T-helper 2 cell (primary cell): ENCODE measurements at regions not wholly inside any gene's neighbourhood (a gene's known extent, or its start where the extent isn't known, plus 50 kb on each side); places are given as distances from the start of the nearest gene placed in this dataset.
A peak's percentile ranks its signal among the peaks of the same experiment; 100 is the strongest.
"Not testable (repeated sequence)": the region's sequence is repeated elsewhere in the genome, so short reads cannot be mapped to it uniquely, and the experiment has no call there.

Source experiments
- DNase-seq, 5 experiments: peaks; one replicate each; pipeline versions ENCODE4 v3.0.0 to v3.0.0-alpha.2; 2012 to 2022

DNA sequence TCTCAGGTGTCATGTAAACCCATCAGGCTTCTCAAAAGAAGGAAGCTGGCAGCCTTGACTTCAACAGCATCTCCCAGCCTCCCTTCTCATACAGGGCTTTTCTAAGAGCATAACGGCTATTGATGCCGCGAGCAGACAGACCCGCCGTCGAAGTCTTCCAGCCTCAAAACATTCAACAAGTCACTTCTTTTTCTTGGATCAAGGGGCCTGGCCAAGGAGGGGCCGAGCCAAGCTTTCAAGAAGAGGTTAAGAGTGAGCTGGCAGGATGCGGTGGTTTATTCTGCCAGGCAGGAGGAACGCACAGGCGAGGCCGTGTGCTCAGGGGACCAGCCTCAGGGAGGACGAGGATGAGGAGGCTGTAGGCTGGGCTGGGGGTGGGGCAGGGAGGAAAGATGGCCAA is 102.9 kb upstream of the RFLNA start:
- DNase-seq = no peak

DNA sequence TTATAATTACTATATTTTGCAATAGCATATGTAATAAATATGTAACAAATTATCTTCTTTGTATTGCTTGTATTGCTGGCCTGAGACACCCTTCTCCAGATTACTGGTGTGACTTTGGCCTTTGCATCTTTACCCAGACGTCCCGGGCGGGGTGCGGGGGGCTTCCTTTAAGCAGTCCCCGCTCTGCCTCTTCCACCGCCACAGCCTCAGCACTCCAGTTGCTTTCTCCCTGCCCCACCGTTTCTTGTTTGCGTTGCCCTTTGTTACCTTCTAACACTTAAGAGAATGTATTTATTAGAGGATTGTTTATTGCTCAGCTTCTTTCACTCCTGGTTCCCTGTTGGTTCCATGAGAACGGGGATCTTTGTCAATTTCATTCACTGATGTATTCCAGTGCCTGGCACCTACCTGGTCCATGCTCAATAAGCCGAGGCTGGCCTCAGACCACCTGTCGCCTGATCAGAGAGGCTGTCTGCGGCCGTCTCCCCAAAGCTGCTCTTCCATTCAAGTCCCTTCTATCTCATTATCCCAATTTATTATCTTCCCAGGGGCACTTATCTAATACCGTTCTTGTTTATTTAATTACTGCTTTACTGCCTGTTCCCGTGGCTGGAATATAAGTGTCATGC is 100.5 kb upstream of the RFLNA start:
- DNase-seq = no peak

DNA sequence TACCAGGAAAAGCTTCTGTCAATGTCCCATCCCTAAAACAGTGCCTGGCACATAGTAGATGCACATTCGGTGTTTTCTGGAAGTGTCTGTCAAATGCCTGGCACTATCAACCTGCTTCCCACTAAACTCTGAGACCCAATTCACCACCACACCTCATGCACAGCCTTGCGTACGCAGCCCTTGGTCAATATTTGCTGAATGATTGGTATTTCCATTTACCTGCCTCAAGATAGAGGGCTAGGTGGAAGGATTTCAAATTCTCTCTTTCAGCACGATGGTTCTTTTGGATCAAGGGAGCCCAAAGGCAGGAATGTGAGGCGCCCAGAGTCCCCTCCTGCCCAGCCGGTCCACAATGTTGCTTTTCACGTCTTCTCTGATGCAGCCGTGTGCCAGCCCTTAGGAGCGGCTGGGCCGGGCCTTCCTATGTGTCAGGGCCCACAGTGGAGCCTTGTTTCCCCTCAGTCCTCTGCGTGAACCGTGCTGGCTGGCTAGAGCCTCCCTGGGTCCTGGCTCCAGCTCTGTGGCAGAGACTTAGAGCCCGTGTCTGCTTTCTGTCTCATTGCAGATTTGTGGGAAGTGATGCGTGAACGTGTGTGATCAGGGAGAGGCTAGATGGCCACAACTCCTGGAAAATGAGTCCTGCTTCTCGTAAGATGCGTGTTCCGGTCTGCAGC is 99.9 kb upstream of the RFLNA start:
- no peak for DNase-seq

- DNase-seq = no peak
Observed at GRCh38 chr12:124195567-124195942, 99.3 kb upstream of the RFLNA start.

GRCh38 chr12:124196236-124196635 is 98.7 kb upstream of the RFLNA start:
- no peak for DNase-seq

GRCh38 chr12:124201248-124201647 is 93.6 kb upstream of the RFLNA start:
- DNase-seq = no peak

GRCh38 chr12:124203176-124203575 is 91.7 kb upstream of the RFLNA start:
- no peak for DNase-seq

GRCh38 chr12:124205405-124205804 is 89.5 kb upstream of the RFLNA start:
- no peak for DNase-seq

- DNase-seq = no peak
Observed at GRCh38 chr12:124207049-124207448, 87.8 kb upstream of the RFLNA start.

GRCh38 chr12:124207617-124208016 is 87.3 kb upstream of the RFLNA start:
- no peak for DNase-seq

DNA sequence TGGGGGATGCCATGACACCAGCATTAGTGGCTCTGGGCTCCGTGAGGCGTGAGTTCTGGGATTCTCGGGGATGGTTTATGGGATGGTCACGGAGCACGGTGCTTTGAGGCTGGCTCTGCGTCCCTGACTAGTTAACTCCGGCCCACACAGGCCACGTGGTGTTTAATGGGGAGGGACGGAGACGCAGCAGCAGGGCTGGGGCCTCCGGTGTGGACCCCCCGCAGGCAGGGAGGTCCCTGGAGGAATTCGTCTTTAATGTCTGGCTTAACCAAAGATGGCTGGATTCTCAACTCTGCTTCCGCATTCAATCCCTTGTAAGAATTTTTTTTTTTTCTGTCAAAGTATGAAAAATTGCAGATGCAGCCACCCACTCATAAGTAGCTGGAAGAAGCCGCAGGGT is 86.4 kb upstream of the RFLNA start:
- no peak for DNase-seq

- DNase-seq = no peak
Observed at GRCh38 chr12:124210991-124211577, 83.8 kb upstream of the RFLNA start.

DNA sequence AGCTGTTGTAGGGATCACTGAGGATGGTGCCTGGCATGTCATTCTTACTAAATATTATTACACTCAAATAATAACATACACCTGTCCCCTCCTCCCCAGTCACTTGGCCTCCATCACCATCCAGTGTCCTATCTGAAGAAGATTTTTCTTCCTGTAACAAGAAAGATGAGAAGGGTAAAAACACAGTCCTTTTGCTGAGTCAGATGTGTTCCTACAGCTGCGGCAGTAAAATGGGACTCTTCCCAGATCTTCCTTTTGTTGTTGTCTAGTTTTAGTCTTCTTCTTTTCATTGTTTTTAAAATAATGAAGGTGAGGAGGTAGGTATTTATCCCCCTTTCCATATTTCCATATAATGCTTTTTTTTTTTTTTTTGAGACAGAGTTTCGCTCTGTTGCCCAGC is 83.1 kb upstream of the RFLNA start:
- DNase-seq = no peak

GRCh38 chr12:124213666-124214347 is 81.1 kb upstream of the RFLNA start:
- no peak for DNase-seq

- no peak for DNase-seq
Observed at GRCh38 chr12:124214574-124214973, 80.3 kb upstream of the RFLNA start.

GRCh38 chr12:124216966-124217365 is 77.9 kb upstream of the RFLNA start:
- DNase-seq = no peak

DNA sequence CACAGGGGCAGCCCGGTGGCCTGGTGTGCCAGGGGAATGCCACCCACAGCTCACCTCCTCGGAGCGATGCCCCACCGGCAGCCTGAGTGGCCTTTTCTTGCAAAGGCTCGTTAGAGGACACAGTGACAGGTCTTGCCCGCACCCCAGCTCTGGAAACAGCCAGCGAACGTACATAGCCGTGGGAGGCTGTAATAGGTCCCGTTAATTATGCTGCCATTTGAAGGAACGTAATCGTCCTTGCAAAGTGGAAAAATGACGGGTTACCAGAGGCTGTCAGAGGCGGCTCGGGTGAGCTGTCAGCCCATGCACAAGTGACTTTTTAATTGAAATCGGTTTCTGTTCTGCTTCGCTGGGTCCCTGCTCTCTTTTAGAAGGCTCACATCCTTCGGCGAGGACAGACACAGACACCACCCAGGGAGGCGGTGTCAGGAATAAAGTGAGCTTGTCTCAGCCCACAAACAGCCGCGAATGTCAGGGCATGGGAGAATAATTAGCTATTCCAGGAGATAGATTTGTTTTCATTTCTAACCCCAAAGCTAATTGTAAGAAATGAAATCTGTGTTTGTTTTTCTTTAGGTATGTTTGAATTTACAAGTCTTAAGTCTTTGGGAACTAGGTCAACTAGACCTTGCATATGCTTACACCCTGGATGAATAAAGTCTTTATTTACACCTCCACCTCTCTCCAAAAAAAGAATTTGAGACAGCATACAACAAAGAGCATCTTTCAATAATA is 77.2 kb upstream of the RFLNA start:
- DNase-seq = no peak

GRCh38 chr12:124218243-124218560 is 76.7 kb upstream of the RFLNA start:
- DNase-seq = no peak

GRCh38 chr12:124218650-124219049 is 76.2 kb upstream of the RFLNA start:
- DNase-seq = not testable (repeated sequence)

- no peak for DNase-seq
Observed at GRCh38 chr12:124222368-124223245, 72.3 kb upstream of the RFLNA start.

- peak in 2 of 5 experiments; percentile 5 to 77 for DNase-seq
Observed at GRCh38 chr12:124223733-124224138, 71.2 kb upstream of the RFLNA start.

- DNase-seq = no peak
Observed at GRCh38 chr12:124224535-124225110, 70.3 kb upstream of the RFLNA start.
